Esophagus squamous epithelium (tissue), 4 donors: ENCODE measurements at regions not wholly inside any gene's neighbourhood (a gene's known extent, or its start where the extent isn't known, plus 50 kb on each side); places are given as distances from the start of the nearest gene placed in this dataset.

Source experiments
- POLR2A ChIP-seq, 4 donors: fragments of 450-650 bp; IDR thresholded peaks; one replicate each; pipeline ENCODE4 v1.6.1; 2017; ENCODE audit warnings: antibody characterized with exemption in 4 of 4, mild to moderate bottlenecking in 4 of 4, moderate library complexity in 3 of 4
- TF ChIP-seq, protein P1 (sequence below), 6 experiments: fragments of 450-650 bp in 4 of 6; fragments of 200-600 bp in 2 of 6; sonication (generic) in 2 of 6; IDR thresholded peaks; one replicate each; pipeline ENCODE4 v1.5.1; 2016 to 2019; ENCODE audit warnings: antibody characterized with exemption in 6 of 6, mild to moderate bottlenecking in 4 of 6, moderate library complexity in 4 of 6

DNA sequence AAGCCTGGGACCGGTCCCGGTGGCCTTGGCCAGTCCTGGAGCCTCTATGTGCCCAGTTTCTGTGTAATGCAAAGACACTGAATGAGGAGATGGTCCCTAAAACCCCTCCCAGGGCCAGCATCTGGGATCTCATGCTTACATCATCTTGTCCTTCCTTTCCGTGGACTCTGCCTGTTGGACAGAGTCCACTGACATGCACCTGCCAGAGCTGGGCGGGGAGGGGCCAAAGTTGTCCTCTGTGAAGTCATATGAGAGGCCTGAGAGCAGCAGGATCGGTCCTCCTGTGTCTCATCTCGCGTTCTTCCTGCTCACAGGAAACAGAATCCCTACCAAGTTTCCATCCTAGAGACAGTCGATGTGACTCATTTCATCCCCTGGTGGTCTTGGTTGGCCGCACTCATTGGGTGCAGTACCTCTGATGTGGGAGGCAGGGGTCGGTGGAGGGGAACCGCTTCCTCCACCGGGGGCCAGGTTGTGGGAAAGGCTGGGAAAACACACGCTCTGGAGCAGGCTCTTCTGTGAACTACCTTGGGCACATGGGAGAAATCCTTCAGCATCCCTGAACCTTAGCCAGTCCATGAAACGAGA is 389.6 kb upstream of the PODXL start:
- TF ChIP-seq, protein P1, sequence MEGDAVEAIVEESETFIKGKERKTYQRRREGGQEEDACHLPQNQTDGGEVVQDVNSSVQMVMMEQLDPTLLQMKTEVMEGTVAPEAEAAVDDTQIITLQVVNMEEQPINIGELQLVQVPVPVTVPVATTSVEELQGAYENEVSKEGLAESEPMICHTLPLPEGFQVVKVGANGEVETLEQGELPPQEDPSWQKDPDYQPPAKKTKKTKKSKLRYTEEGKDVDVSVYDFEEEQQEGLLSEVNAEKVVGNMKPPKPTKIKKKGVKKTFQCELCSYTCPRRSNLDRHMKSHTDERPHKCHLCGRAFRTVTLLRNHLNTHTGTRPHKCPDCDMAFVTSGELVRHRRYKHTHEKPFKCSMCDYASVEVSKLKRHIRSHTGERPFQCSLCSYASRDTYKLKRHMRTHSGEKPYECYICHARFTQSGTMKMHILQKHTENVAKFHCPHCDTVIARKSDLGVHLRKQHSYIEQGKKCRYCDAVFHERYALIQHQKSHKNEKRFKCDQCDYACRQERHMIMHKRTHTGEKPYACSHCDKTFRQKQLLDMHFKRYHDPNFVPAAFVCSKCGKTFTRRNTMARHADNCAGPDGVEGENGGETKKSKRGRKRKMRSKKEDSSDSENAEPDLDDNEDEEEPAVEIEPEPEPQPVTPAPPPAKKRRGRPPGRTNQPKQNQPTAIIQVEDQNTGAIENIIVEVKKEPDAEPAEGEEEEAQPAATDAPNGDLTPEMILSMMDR (IDR thresholded peaks at IDR 0.05), result no peak
- no peak for TF ChIP-seq POLR2A (IDR thresholded peaks at IDR 0.05)
